HEK293 (cell line): ENCODE measurements at regions not wholly inside any gene's neighbourhood (a gene's known extent, or its start where the extent isn't known, plus 50 kb on each side); places are given as distances from the start of the nearest gene placed in this dataset.

Source experiments
- CTCF ChIA-PET: fragments of 350-600 bp; formaldehyde crosslinking; extraction: SDS; loops from one replicate; lab custom pipeline; 2021; ENCODE audit warnings: antibody characterized with exemption; lab: Yijun Ruan, JAX
- POLR2A ChIA-PET: fragments of 300-600 bp; formaldehyde crosslinking; extraction: SDS; loops from one replicate; lab custom pipeline; 2020; ENCODE audit warnings: antibody characterized with exemption, inconsistent platforms; lab: Yijun Ruan, JAX
- H3K27ac ChIP-seq: fragments of 200-500 bp; sonication (Bioruptor generic); 2 replicates; pipeline ENCODE4 v1.5.1; 2014; ENCODE audit warnings: low read depth, low read length, control low read depth, inconsistent platforms; ENCODE audit errors: extremely low read depth
- H3K36me3 ChIP-seq, 2 experiments: fragments of 200-500 bp in 1 of 2; sonication (Bioruptor generic) in 1 of 2; 1 replicate in 1 of 2; 2 replicates in 1 of 2; pipeline ENCODE4 v1.5.1; 2014 to 2017; ENCODE audit warnings: inconsistent platforms in 2 of 2, low read length in 2 of 2; ENCODE audit not compliant: control insufficient read depth in 2 of 2, insufficient read depth in 1 of 2
- H3K4me1 ChIP-seq: fragments of 200-500 bp; sonication (Bioruptor generic); 2 replicates; pipeline ENCODE4 v1.5.1; 2014; ENCODE audit warnings: mild to moderate bottlenecking, low read length, inconsistent platforms; ENCODE audit not compliant: control insufficient read depth, insufficient read depth
- H3K4me3 ChIP-seq: 2 replicates; pipeline ENCODE4 v1.5.1; 2011; ENCODE audit warnings: low read depth, mild to moderate bottlenecking, control low read depth, low read length, moderate library complexity
- H3K9me3 ChIP-seq: fragments of 200-500 bp; sonication (Bioruptor generic); 2 replicates; pipeline ENCODE4 v1.5.1; 2014; ENCODE audit warnings: low read depth, low read length, inconsistent platforms; ENCODE audit not compliant: control insufficient read depth, insufficient read depth
- HOXA7 ChIP-seq: sonication (generic); formaldehyde crosslinking; IDR thresholded peaks from 2 replicates; pipeline ENCODE4 v1.8.1; 2022; ENCODE audit warnings: missing genetic modification reagents, borderline replicate concordance
- IKZF3 ChIP-seq: fragments of 450-650 bp; IDR thresholded peaks from 2 replicates; pipeline ENCODE4 v1.5.0; 2018; ENCODE audit warnings: missing biosample characterization, mild to moderate bottlenecking, missing genetic modification characterization, moderate library complexity
- PRDM2 ChIP-seq: fragments of 450-650 bp; formaldehyde crosslinking; IDR thresholded peaks from 2 replicates; pipeline ENCODE4 v1.5.1; 2016; ENCODE audit warnings: missing biosample characterization, missing genetic modification characterization, borderline replicate concordance
- SETDB1 ChIP-seq: IDR thresholded peaks from one replicate; pipeline ENCODE4 v1.6.1; 2017; ENCODE audit warnings: mild to moderate bottlenecking, low read length, moderate library complexity, mixed read lengths; ENCODE audit not compliant: insufficient read length
- ZNF157 ChIP-seq: fragments of 450-650 bp; formaldehyde crosslinking; IDR thresholded peaks from 2 replicates; pipeline ENCODE4 v1.5.1; 2016; ENCODE audit warnings: missing biosample characterization, missing genetic modification characterization
- ZNF239 ChIP-seq: fragments of 450-650 bp; formaldehyde crosslinking; IDR thresholded peaks from 2 replicates; pipeline ENCODE4 v1.5.1; 2016; ENCODE audit warnings: missing biosample characterization, missing genetic modification characterization
- ZNF324 ChIP-seq: fragments of 450-650 bp; formaldehyde crosslinking; IDR thresholded peaks from 2 replicates; pipeline ENCODE4 v1.5.1; 2016; ENCODE audit warnings: missing biosample characterization, missing genetic modification characterization
- ZNF544 ChIP-seq: fragments of 450-650 bp; formaldehyde crosslinking; IDR thresholded peaks from 2 replicates; pipeline ENCODE4 v1.5.0; 2017; ENCODE audit warnings: missing biosample characterization, missing genetic modification characterization
- ZNF548 ChIP-seq: fragments of 450-650 bp; formaldehyde crosslinking; IDR thresholded peaks from 2 replicates; pipeline ENCODE4 v1.5.1; 2016; ENCODE audit warnings: missing biosample characterization, missing genetic modification characterization
- ZNF549 ChIP-seq: fragments of 450-650 bp; IDR thresholded peaks from 2 replicates; pipeline ENCODE4 v1.5.1; 2018; ENCODE audit warnings: missing biosample characterization, missing genetic modification characterization, mild to moderate bottlenecking, inconsistent platforms, moderate library complexity
- ZNF621 ChIP-seq: fragments of 450-650 bp; formaldehyde crosslinking; IDR thresholded peaks from 2 replicates; pipeline ENCODE4 v1.5.1; 2017; ENCODE audit warnings: missing biosample characterization, missing genetic modification characterization
- ZNF777 ChIP-seq: fragments of 450-650 bp; formaldehyde crosslinking; IDR thresholded peaks from 2 replicates; pipeline ENCODE4 v1.5.1; 2017; ENCODE audit warnings: missing biosample characterization, missing genetic modification characterization, borderline replicate concordance
- TF ChIP-seq, protein P1 (sequence below): fragments of 450-650 bp; formaldehyde crosslinking; IDR thresholded peaks from 2 replicates; pipeline ENCODE4 v1.5.1; 2016; ENCODE audit warnings: missing biosample characterization, missing genetic modification characterization
- TF ChIP-seq, protein P2 (sequence below): fragments of 450-650 bp; formaldehyde crosslinking; optimal IDR thresholded peaks from 2 replicates; pipeline ENCODE3; 2016; ENCODE audit warnings: missing biosample characterization, mild to moderate bottlenecking, missing genetic modification characterization

DNA sequence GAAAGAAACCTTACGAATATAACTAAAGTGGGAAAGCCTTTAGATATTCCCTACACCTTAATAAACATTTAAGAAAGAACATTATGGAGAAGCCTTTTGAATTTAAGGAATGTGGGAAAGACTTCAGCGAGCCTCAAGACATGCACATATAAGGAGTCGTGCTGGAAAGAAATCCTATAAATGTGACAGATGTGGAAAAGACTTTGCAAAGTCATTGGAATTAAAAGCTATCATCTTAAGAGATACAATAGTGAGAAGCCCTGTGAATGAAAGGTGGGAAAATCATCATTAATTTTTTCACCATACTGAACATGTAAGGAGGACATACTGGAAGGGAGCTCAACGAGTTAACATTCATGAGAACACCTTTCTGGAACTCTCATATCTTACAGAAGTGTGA lies 650.5 kb upstream of the DEFB115 start:
- Histone ChIP-seq H3K36me3 (no peaks in the 10 kb centered on the region), H3K27ac (no peak overlapping the region), H3K9me3 (no peaks in the 10 kb centered on the region), H3K4me1 (no peaks in the 10 kb centered on the region), H3K4me3 (no peak overlapping the region)
- TF ChIP-seq SETDB1 (peak; percentile 74), ZNF157 (no peak)
- CTCF ChIA-PET, result no interaction called here
- POLR2A ChIA-PET, result no interaction called here

GRCh38 chr20:30610029-30610693 lies 647.3 kb upstream of the DEFB115 start:
- no peaks in the 10 kb centered on the region for H3K4me1 ChIP-seq
- TF ChIP-seq, protein P1, sequence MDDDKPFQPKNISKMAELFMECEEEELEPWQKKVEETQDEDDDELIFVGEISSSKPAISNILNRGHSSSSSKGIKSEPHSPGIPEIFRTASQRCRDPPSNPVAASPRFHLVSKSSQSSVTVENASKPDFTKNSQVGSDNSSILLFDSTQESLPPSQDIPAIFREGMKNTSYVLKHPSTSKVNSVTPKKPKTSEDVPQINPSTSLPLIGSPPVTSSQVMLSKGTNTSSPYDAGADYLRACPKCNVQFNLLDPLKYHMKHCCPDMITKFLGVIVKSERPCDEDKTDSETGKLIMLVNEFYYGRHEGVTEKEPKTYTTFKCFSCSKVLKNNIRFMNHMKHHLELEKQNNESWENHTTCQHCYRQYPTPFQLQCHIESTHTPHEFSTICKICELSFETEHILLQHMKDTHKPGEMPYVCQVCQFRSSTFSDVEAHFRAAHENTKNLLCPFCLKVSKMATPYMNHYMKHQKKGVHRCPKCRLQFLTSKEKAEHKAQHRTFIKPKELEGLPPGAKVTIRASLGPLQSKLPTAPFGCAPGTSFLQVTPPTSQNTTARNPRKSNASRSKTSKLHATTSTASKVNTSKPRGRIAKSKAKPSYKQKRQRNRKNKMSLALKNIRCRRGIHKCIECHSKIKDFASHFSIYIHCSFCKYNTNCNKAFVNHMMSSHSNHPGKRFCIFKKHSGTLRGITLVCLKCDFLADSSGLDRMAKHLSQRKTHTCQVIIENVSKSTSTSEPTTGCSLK (tag by site-specific recombination), result no peak
- TF ChIP-seq ZNF621 (no peak), ZNF239 (tag by site-specific recombination) (no peak), HOXA7 (CRISPR knock-in tag) (no peak), ZNF777 (tag by site-specific recombination) (no peak), ZNF549 (no peak), PRDM2 (tag by site-specific recombination) (no peak), ZNF548 (tag by site-specific recombination) (no peak)
- TF ChIP-seq, protein P2, sequence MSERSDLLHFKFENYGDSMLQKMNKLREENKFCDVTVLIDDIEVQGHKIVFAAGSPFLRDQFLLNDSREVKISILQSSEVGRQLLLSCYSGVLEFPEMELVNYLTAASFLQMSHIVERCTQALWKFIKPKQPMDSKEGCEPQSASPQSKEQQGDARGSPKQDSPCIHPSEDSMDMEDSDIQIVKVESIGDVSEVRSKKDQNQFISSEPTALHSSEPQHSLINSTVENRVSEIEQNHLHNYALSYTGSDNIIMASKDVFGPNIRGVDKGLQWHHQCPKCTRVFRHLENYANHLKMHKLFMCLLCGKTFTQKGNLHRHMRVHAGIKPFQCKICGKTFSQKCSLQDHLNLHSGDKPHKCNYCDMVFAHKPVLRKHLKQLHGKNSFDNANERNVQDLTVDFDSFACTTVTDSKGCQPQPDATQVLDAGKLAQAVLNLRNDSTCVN, result no peak
- no peak overlapping the region for H3K27ac ChIP-seq
- no peak overlapping the region for H3K4me3 ChIP-seq
- CTCF ChIA-PET, result no interaction called here
- H3K36me3 ChIP-seq, result no peaks in the 10 kb centered on the region
- no peaks in the 10 kb centered on the region for H3K9me3 ChIP-seq
- POLR2A ChIA-PET, result no interaction called here

- no peak overlapping the region for H3K27ac ChIP-seq
- TF ChIP-seq ZNF324 (tag by site-specific recombination), result no peak
- no peak for TF ChIP-seq ZNF544 (tag by site-specific recombination)
- no peak for TF ChIP-seq IKZF3 (tag by site-specific recombination)
- POLR2A ChIA-PET, result no interaction called here
- no peaks in the 10 kb centered on the region for H3K36me3 ChIP-seq
- H3K9me3 ChIP-seq, result no peaks in the 10 kb centered on the region
- no peak overlapping the region for H3K4me3 ChIP-seq
- no peaks in the 10 kb centered on the region for H3K4me1 ChIP-seq
- CTCF ChIA-PET, result no interaction called here
Measured at GRCh38 chr20:30610751-30611150, 646.7 kb upstream of the DEFB115 start.
